ENCODE measurements at regions not wholly inside any gene's neighbourhood (a gene's known extent, or its start where the extent isn't known, plus 50 kb on each side); places are given as distances from the start of the nearest gene placed in this dataset.
"Not testable (repeated sequence)": the region's sequence is repeated elsewhere in the genome, so short reads cannot be mapped to it uniquely, and the experiment has no call there.

DNA sequence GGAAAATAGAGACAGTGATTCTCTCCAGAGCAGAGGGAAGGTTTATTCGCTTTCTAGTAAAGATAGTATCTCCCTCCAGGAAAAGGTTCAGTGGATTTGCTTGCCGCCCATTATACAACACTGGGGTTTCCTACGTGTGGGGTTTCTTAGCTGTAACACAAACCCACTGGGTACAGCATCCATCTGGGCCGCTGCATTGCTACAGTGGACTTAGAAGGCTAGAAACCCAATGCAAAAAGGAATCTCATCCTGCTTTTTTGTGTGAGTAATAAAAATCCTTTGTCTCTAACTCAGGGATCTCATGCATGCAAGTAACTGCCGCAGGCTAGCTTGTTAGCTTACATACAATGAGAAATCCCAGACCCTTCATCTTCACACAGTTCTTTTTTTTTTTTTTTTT lies 67.1 kb upstream of the BCL2L14 start:
- H3K9ac ChIP-seq (ENCODE audit: low read depth in 1 of 2, low read length in 2 of 2): no peak overlapping the region
- H3K4me1 ChIP-seq (ENCODE audit: control insufficient read depth in 1 of 2, insufficient read depth in 2 of 2, low read length in 2 of 2): no peaks in the 10 kb centered on the region
- H3K27ac ChIP-seq (ENCODE audit: low read depth, low read length): no peak overlapping the region
- H3K4me3 ChIP-seq (ENCODE audit: low read depth in 1 of 2, low read length in 2 of 2): no peak overlapping the region
- no peaks in the 10 kb centered on the region for H3K27me3 ChIP-seq (ENCODE audit: control insufficient read depth in 1 of 2, insufficient read depth in 2 of 2, low read length in 2 of 2)
- H3K9me3 ChIP-seq (ENCODE audit: control insufficient read depth in 1 of 2, low read length in 2 of 2): no peaks in the 10 kb centered on the region
- H3K36me3 ChIP-seq (ENCODE audit: control insufficient read depth in 1 of 2, insufficient read depth in 2 of 2, low read length in 2 of 2): no peaks in the 10 kb centered on the region

DNA sequence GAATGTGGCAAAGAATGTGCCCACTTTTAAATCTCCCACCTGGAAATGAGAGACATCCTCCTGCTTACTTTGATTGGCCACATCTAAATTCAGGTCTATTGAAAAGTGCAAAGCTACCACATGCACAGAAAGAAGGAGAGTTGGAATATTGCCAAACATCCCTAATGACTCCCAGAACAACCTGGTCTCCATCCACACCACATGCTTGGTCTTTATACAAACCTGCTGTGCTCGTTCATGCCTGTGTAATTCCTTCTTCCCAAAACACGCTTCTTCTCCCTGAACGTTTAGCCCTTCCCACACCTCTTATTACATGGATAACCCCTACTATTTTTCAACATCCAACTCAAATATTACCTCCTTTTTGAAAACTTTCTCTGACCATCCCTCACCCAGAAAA lies 66.2 kb upstream of the BCL2L14 start:
- H3K4me1 ChIP-seq (ENCODE audit: control insufficient read depth in 1 of 2, insufficient read depth in 2 of 2, low read length in 2 of 2): peaks cover 0 to 6% of the 10 kb centered on the region in 2 donors
- no peak overlapping the region for H3K4me3 ChIP-seq (ENCODE audit: low read depth in 1 of 2, low read length in 2 of 2)
- no peaks in the 10 kb centered on the region for H3K27me3 ChIP-seq (ENCODE audit: control insufficient read depth in 1 of 2, insufficient read depth in 2 of 2, low read length in 2 of 2)
- no peak overlapping the region for H3K9ac ChIP-seq (ENCODE audit: low read depth in 1 of 2, low read length in 2 of 2)
- H3K27ac ChIP-seq (ENCODE audit: low read depth, low read length): no peak overlapping the region
- H3K36me3 ChIP-seq (ENCODE audit: control insufficient read depth in 1 of 2, insufficient read depth in 2 of 2, low read length in 2 of 2): no peaks in the 10 kb centered on the region
- H3K9me3 ChIP-seq (ENCODE audit: control insufficient read depth in 1 of 2, low read length in 2 of 2): no peaks in the 10 kb centered on the region

DNA sequence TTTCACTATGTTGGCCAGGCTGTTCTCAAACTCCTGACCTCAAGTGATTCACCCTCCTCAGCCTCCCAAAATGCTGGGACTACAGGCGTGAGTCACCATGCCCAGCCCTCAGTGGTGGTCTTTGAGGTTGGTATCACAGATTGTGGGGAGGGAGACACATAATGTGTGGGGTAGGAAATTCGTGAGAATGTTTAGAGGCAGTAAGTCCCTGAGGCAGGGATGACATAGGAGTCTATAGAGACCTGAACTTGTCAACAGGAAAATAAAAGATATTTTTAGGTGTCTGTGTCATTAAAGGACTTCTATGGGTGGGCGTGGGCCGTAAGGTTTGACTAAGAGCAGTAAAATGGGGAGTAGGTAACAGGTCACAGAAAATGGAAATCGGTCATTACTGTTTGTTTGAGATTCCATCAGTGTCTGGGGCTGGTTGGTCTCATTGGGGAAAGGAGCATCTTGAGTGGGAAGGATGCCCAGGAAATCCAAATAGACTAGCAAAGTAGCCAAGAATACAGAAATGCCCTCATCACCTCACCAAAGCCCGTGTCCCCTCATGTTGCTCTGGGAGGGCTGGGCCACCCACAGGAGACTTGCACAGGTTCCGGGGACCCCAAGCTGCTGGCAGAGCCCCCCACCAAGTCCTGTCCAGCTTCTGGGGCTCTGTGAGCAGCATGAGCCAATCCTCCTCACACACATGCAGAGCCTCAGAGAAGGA lies 63.6 kb upstream of the BCL2L14 start:
- Histone ChIP-seq H3K9ac (ENCODE audit: low read depth in 1 of 2, low read length in 2 of 2) (no peak overlapping the region), H3K9me3 (ENCODE audit: control insufficient read depth in 1 of 2, low read length in 2 of 2) (no peaks in the 10 kb centered on the region), H3K27ac (ENCODE audit: low read depth, low read length) (no peak overlapping the region), H3K4me3 (ENCODE audit: low read depth in 1 of 2, low read length in 2 of 2) (no peak overlapping the region), H3K27me3 (ENCODE audit: control insufficient read depth in 1 of 2, insufficient read depth in 2 of 2, low read length in 2 of 2) (no peaks in the 10 kb centered on the region), H3K36me3 (ENCODE audit: control insufficient read depth in 1 of 2, insufficient read depth in 2 of 2, low read length in 2 of 2) (no peaks in the 10 kb centered on the region), H3K4me1 (ENCODE audit: control insufficient read depth in 1 of 2, insufficient read depth in 2 of 2, low read length in 2 of 2) (peaks cover 16 to 17% of the 10 kb centered on the region in 2 donors)

DNA sequence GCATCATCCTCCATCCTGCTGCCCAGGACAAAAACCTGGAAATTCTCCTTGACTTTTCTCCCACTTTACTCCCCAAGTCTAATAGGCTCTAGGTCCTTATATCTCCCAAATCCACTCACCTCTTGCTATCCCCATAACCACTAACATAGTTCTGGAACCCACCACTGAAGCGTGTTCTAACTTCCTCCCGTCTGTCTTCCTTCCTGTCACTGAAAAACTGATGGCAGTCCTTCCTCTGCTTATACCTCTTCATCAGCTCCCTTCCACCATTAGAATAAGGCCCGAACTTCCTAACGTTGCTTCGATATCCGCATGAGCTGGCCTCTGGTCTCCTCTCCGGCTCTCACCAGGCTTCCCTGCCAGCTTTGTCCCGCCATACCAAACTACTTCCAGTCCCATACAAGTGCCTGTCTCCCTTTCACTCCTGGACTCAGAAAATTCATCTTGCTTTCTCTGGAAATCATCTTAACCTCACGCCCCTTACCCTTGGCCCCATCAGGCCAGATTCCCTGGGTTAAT lies 63.0 kb upstream of the BCL2L14 start:
- Histone ChIP-seq H3K4me1 (ENCODE audit: control insufficient read depth in 1 of 2, insufficient read depth in 2 of 2, low read length in 2 of 2) (peaks cover 16 to 17% of the 10 kb centered on the region in 2 donors), H3K9me3 (ENCODE audit: control insufficient read depth in 1 of 2, low read length in 2 of 2) (no peaks in the 10 kb centered on the region), H3K27ac (ENCODE audit: low read depth, low read length) (no peak overlapping the region), H3K4me3 (ENCODE audit: low read depth in 1 of 2, low read length in 2 of 2) (no peak overlapping the region), H3K36me3 (ENCODE audit: control insufficient read depth in 1 of 2, insufficient read depth in 2 of 2, low read length in 2 of 2) (no peaks in the 10 kb centered on the region), H3K9ac (ENCODE audit: low read depth in 1 of 2, low read length in 2 of 2) (no peak overlapping the region), H3K27me3 (ENCODE audit: control insufficient read depth in 1 of 2, insufficient read depth in 2 of 2, low read length in 2 of 2) (no peaks in the 10 kb centered on the region)

DNA sequence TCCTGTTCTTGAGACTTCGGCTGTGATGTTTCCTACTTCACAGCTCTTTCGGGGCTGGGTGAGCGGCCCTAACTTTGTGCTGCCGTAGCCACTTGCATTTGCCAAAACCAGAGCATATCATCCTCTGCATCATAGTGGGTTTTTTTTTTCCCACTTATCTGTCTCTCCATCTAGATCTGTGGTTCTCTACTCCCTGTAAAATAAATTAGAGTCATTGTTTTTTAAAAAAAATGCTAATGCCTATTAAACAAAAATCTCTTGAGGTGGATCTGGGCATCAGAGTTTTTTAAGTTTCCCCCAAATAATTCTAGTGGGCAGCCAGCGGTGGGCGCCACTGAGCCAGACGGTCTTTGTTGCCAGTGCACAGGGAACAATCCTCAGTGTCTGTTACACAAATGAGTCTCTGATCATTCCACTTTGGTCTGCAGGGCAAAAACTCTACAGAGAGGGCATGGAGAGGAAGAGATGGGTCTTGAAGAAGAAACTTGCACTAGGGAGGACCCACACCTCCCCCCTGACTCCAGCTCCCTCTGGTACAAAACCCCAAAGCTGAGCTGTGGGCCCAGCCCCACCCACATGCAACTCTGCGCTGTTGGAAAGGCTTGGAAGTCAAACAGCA lies 62.4 kb upstream of the BCL2L14 start:
- H3K4me1 ChIP-seq (ENCODE audit: control insufficient read depth in 1 of 2, insufficient read depth in 2 of 2, low read length in 2 of 2): peaks cover 16 to 17% of the 10 kb centered on the region in 2 donors
- no peaks in the 10 kb centered on the region for H3K36me3 ChIP-seq (ENCODE audit: control insufficient read depth in 1 of 2, insufficient read depth in 2 of 2, low read length in 2 of 2)
- no peak overlapping the region for H3K27ac ChIP-seq (ENCODE audit: low read depth, low read length)
- no peaks in the 10 kb centered on the region for H3K27me3 ChIP-seq (ENCODE audit: control insufficient read depth in 1 of 2, insufficient read depth in 2 of 2, low read length in 2 of 2)
- H3K9me3 ChIP-seq (ENCODE audit: control insufficient read depth in 1 of 2, low read length in 2 of 2): no peaks in the 10 kb centered on the region
- H3K4me3 ChIP-seq (ENCODE audit: low read depth in 1 of 2, low read length in 2 of 2): no peak overlapping the region
- no peak overlapping the region for H3K9ac ChIP-seq (ENCODE audit: low read depth in 1 of 2, low read length in 2 of 2)

DNA sequence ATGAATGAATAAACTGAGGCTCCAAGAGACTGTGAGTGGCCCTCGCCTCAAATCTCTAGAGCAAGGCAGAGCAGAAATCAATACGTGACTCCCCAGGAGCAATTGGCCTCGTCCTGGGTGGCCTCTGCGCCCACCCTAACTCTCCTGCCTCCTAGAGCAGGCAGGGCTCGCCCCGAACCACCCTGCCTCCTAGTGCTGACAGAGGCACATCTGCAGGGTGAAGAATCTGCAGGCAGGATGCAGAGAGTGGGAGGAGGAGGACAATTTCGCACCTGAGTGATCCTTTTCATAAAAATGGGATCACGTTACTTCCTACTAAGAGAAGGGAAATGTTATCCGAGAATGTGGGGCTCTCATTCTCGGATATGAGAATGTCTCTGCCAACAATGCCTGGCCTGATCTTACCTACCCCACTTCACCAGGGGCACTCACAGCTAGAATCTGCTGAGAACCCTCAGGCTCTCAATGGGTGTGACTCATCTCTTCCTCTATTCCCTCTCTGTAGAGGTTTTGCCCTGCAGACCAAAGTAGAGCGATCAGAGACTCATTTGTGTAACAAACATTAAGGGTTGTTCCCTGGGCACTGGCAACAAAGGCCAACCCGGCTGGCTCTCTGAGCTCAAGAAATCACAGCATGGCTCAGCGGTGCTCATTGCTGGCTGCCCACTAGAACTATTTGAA lies 61.7 kb upstream of the BCL2L14 start:
- no peaks in the 10 kb centered on the region for H3K9me3 ChIP-seq (ENCODE audit: control insufficient read depth in 1 of 2, low read length in 2 of 2)
- no peaks in the 10 kb centered on the region for H3K36me3 ChIP-seq (ENCODE audit: control insufficient read depth in 1 of 2, insufficient read depth in 2 of 2, low read length in 2 of 2)
- H3K9ac ChIP-seq (ENCODE audit: low read depth in 1 of 2, low read length in 2 of 2): no peak overlapping the region
- H3K4me3 ChIP-seq (ENCODE audit: low read depth in 1 of 2, low read length in 2 of 2): no peak overlapping the region
- H3K4me1 ChIP-seq (ENCODE audit: control insufficient read depth in 1 of 2, insufficient read depth in 2 of 2, low read length in 2 of 2): peaks cover 16 to 17% of the 10 kb centered on the region in 2 donors
- no peaks in the 10 kb centered on the region for H3K27me3 ChIP-seq (ENCODE audit: control insufficient read depth in 1 of 2, insufficient read depth in 2 of 2, low read length in 2 of 2)
- H3K27ac ChIP-seq (ENCODE audit: low read depth, low read length): no peak overlapping the region

DNA sequence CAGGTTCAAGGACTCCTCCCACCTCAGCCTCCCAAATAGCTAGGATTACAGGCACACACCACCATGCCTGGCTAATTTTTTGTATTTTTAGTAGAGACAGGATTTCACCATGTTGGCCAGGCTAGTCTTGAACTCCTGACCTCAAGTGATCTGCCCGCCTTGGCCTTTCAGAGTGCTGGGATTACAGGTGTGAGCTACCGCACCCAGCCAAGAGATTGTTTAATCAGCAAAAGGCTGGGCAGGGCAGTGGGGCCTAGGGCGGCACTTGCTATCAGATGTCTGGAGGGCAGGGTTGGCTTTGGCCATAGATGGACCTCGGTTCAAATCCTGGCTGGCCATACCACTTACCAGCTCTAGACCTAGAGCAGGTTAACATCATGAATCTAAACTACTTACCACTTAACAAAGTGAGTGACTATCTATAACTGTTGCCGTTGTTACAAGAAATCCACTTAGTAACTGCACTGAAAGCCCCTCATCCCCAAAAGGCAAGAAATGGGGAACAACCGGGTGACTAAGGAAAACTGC lies 60.9 kb upstream of the BCL2L14 start:
- H3K4me1 ChIP-seq (ENCODE audit: control insufficient read depth in 1 of 2, insufficient read depth in 2 of 2, low read length in 2 of 2): peaks cover 16 to 17% of the 10 kb centered on the region in 2 donors
- H3K9me3 ChIP-seq (ENCODE audit: control insufficient read depth in 1 of 2, low read length in 2 of 2); H3K36me3 ChIP-seq (ENCODE audit: control insufficient read depth in 1 of 2, insufficient read depth in 2 of 2, low read length in 2 of 2); H3K27ac ChIP-seq (ENCODE audit: low read depth, low read length); H3K9ac ChIP-seq (ENCODE audit: low read depth in 1 of 2, low read length in 2 of 2); H3K27me3 ChIP-seq (ENCODE audit: control insufficient read depth in 1 of 2, insufficient read depth in 2 of 2, low read length in 2 of 2): not testable (repeated sequence)
- H3K4me3 ChIP-seq (ENCODE audit: low read depth in 1 of 2, low read length in 2 of 2): peak overlapping the region; percentile 17 to 60

DNA sequence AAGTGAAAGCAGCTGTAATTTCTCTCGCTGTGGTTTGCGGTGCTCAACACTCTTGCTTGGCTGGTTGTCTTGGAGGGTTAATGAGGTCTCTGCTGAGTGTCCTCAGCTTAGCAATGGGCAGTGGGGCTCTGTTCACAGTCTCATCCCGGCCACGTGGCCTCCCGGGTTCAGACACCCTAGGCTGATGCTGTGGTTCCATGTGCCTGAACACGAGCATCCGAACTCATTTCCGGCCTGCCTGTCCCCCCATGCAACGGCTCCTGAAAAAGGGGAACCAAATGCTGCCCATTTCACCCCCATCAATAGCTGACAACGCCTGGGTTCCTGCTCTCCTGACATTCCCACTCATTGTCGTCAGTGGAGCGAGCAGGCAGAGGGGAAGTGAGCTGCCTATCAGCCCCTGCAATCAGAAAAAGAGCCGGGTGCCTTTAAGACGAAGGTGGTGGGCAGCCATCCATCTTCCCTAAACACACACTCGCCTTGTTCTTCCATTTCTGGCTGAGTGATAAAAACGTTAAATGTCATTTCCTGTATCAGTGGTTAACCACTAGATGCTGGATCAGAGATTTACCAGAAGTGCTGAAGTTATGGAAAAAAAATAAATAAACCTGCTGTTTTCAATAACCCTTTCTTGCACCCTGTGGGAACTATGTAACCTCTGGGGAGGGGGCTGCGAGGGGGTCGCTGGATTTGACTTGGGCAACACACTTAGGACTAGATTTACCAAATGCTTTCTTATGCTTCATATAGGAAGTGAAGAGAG lies 60.3 kb upstream of the BCL2L14 start:
- Histone ChIP-seq H3K36me3 (ENCODE audit: control insufficient read depth in 1 of 2, insufficient read depth in 2 of 2, low read length in 2 of 2) (no peaks in the 10 kb centered on the region), H3K4me3 (ENCODE audit: low read depth in 1 of 2, low read length in 2 of 2) (peak overlapping the region; percentile 17 to 60), H3K9me3 (ENCODE audit: control insufficient read depth in 1 of 2, low read length in 2 of 2) (no peaks in the 10 kb centered on the region), H3K27me3 (ENCODE audit: control insufficient read depth in 1 of 2, insufficient read depth in 2 of 2, low read length in 2 of 2) (no peaks in the 10 kb centered on the region), H3K9ac (ENCODE audit: low read depth in 1 of 2, low read length in 2 of 2) (no peak overlapping the region), H3K4me1 (ENCODE audit: control insufficient read depth in 1 of 2, insufficient read depth in 2 of 2, low read length in 2 of 2) (peaks cover 16 to 17% of the 10 kb centered on the region in 2 donors), H3K27ac (ENCODE audit: low read depth, low read length) (no peak overlapping the region)

DNA sequence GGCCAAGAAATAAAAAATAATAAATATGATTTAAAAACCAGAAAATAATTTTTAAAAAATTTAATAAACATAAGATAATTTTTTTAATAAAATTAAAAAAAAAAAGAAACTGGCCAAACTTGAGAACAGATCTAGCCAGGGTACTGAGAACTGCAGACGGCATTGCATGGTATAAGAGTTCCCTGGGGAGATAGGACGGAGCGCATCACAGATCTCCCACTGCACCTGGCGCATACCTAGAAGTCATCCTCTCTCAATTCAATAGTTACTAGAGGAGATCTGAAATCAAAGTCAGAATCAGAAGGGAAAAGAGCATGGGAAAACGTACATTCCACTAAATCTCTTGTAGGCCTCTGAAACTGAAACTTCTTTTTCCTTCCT lies 58.9 kb upstream of the BCL2L14 start:
- Histone ChIP-seq H3K36me3 (ENCODE audit: control insufficient read depth in 1 of 2, insufficient read depth in 2 of 2, low read length in 2 of 2) (no peaks in the 10 kb centered on the region), H3K27me3 (ENCODE audit: control insufficient read depth in 1 of 2, insufficient read depth in 2 of 2, low read length in 2 of 2) (no peaks in the 10 kb centered on the region), H3K9ac (ENCODE audit: low read depth in 1 of 2, low read length in 2 of 2) (no peak overlapping the region), H3K4me1 (ENCODE audit: control insufficient read depth in 1 of 2, insufficient read depth in 2 of 2, low read length in 2 of 2) (peaks cover 16 to 17% of the 10 kb centered on the region in 2 donors), H3K4me3 (ENCODE audit: low read depth in 1 of 2, low read length in 2 of 2) (no peak overlapping the region), H3K9me3 (ENCODE audit: control insufficient read depth in 1 of 2, low read length in 2 of 2) (no peaks in the 10 kb centered on the region), H3K27ac (ENCODE audit: low read depth, low read length) (no peak overlapping the region)
